GM21528 (cell line): ENCODE measurements at regions not wholly inside any gene's neighbourhood (a gene's known extent, or its start where the extent isn't known, plus 50 kb on each side); places are given as distances from the start of the nearest gene placed in this dataset.

Experiments
- ATAC-seq: cut with Tn5 transposase; IDR thresholded peaks from one replicate; pipeline ENCODE4 v1.9.1; 2021; ENCODE audit warnings: mild to moderate bottlenecking, moderate library complexity; ENCODE audit not compliant: unreplicated experiment, low FRiP score

GRCh38 chr1:72885017-72885416 is 602.7 kb upstream of the NEGR1 start:
- no peak for ATAC-seq

- ATAC-seq = no peak
Observed at GRCh38 chr1:72869873-72870272, 587.5 kb upstream of the NEGR1 start.

- ATAC-seq = no peak
Observed at GRCh38 chr1:72869441-72869840, 587.1 kb upstream of the NEGR1 start.

DNA sequence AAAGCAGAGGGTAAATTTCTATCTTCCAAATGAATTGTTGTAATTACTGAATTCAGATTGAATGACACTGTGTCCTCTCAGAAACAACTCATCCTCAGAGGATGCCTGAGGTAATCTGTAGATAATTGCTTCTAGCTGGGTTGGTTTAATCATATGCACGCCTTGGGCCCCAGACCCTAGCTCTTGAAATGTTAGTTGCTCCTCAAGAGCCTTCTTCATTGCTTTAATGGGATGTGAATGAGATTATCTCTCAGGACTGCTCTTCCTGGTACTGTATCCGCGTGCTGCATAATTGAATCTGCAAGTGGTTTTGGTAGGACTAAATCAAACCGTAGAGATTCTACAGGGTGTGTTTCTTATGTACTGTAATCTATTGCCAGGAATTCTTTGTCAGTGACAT is 569.3 kb upstream of the NEGR1 start:
- no peak for ATAC-seq

GRCh38 chr1:72848997-72849396 is 566.7 kb upstream of the NEGR1 start:
- no peak for ATAC-seq

GRCh38 chr1:72847651-72848050 is 565.3 kb upstream of the NEGR1 start:
- ATAC-seq = no peak

DNA sequence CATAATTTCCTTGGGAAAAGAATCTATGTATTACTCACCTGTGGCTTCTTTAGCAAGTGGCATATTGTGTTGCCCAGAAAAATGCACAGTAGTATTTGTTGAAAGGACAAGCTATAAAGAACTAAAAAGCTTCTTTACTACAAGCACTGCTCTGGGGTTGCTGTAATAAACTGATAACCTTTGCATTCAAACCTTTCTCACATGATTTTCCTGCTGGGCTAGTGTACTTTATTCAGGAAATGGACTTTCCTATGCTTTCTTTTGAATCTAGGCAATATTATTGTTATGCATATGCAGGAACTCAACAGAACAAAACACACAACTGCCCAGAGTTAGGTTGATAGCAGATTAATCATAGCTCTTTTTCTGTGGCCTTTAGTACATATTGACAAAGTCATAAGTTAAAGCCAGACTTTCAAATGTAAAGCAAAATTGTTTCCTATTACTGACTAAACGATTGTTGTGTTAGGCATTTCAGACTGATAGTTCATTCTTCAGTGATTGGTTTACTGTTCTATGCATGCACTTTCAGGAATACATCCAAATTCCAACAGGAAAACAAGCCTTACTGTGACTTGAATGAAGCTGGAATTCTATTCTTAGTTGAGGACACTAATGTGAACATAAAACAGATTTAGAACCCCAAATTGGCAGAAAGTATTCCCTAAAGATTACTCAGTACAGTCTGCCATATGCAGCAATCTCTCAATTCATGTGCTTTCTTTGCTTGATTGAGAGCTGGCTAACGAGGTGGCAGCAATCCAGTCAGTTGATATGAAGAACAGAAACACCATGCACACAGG is 564.3 kb upstream of the NEGR1 start:
- no peak for ATAC-seq

- no peak for ATAC-seq
Observed at GRCh38 chr1:72845981-72846380, 563.6 kb upstream of the NEGR1 start.

DNA sequence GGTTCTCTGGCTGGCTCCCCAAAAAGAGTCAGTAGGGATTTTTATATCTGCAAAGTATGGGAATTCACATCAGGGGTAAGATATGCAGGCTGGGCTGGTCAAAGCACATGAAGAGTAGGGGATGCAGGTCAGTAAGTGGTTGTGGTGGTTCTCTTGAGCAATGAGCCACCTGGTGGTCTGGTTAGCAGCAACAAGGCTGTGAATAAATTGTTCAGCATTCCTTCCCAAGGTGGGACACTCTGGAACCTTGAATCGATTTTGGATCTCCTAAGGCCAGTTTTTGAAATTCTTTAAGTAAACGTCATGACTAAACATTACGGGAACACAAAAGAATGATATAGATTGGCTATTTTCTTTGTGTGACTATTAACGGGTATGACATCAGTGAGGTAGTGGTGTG is 563.0 kb upstream of the NEGR1 start:
- ATAC-seq = no peak

GRCh38 chr1:72837781-72838180 is 555.4 kb upstream of the NEGR1 start:
- no peak for ATAC-seq

DNA sequence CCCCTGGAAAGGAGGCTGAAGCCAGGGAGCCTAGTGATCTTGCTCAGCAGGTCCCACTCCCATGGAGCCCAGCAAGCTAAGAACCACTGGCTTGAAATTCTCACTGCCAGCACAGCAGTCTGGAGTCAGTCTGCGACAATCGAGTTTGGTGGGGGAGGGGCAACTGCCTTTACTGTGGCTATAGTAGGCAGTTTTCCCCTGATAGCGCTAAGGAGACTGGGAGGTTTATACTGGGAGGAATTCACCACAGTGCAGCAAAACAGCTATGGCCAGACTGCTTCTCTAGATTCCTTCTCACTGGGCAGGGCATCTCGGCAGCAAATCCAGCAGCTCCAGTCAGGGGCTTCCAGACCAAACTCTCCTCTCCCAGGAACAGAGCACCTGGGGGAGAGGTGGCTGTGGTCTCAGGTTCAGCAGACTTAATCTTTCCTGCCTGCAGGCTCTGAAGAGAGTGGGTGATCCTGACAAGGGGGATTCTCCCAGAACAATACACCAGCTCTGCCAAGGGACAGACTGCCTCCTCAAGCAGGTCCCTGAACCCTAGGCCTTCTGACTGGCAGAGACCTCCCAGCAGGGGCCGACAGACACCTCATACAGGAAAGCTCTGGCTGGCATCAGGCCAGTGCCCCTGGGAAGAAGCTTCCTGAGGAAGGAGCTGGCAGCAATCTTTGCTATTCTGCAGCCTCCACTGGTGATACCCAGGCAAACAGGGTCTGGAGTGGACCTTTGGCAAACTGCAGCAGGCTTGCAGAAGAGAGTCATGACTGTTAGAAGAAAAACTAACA is 548.5 kb upstream of the NEGR1 start:
- no peak for ATAC-seq

DNA sequence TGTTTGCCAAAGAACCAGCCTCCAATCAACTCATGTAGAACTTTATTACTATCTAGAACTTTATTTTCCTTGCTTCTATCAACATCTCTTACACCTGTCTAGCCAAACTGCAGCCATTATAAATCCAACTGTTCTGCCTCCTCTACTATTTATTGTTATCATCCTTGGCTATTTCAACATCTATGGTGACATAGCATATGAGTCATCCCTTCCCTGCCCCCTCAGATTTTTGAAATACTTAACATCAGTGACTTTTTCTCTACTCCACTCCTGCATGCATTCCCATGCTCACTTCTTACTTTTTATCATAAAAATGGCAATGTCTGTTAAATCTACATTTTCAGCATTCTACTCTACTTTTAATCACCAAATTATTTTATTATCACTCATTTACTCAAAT is 544.9 kb upstream of the NEGR1 start:
- ATAC-seq = no peak

DNA sequence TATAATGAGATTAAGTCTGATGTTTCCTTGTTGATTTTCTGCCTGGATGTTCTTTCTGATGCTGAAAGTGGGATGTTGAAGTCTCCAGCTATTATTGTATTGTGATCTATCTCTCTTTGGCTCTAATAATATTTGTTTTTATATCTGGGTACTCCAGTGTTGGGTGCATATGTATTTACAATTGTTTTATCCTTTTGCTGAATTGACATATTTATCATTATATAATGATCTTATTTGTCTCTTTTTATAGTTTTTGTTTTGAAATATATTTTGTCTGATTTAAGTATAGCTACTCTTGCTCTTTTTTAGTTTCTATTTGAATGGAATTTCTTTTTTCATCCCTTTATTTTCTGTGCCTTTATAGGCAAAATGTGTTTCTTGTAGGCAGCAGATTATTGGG is 522.2 kb upstream of the NEGR1 start:
- ATAC-seq = no peak

DNA sequence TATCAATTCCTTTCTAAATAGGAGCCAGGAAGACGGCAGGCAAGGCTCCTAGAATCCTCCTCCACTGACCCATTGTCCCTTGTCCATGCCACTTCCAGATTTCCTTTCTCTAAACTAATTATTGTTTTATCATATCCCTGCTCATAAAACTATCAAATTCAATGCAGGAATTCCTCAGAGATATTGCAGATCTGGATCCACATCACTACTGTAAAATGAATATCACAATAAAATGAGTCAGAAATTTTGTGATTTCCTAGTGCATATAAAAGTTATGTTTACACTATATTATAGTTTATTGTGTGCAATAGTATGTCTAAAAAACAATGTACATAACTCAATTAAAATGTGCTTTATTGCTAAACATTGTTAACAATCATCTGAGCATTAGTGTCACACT is 498.7 kb upstream of the NEGR1 start:
- no peak for ATAC-seq

DNA sequence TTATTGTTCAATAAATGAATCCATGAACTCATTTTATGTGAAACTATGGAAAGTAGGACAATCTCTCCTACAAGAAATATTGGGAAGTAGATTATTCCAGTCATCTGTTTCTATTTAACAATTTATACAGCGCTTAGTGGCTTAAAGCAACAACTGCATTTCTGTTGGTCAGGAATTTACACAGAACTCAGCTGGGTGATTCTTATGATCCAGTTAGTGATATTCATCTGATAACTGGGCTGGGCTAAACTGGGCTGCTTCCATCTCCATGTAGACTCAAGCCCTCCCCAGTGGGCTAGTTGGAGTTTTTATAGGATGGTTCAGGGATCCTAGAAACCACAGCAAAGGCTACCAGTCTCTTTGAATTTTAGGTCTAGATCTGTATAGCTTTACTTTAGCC is 497.9 kb upstream of the NEGR1 start:
- no peak for ATAC-seq

GRCh38 chr1:72777918-72778317 is 495.6 kb upstream of the NEGR1 start:
- no peak for ATAC-seq

GRCh38 chr1:72763481-72763880 is 481.1 kb upstream of the NEGR1 start:
- ATAC-seq = no peak

- ATAC-seq = no peak
Observed at GRCh38 chr1:72759486-72759885, 477.1 kb upstream of the NEGR1 start.

DNA sequence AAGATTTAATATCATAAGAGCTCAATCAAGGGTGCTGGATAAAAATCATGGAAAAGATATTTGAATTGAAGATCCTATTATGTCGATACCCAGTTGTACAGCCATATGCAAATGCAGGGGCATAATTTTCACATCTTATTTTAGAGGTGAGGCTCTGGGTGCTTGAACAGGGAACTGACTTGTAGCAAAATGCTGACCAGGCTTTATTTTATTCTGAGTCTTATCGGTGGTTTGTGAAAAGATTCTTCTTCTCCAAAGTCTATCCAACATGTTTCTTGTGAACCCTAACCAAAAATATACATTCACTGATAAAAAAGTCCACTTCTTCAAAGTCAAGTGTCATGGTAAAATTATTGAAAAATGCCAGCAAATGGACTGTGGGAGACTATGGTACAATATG is 475.5 kb upstream of the NEGR1 start:
- ATAC-seq = no peak

DNA sequence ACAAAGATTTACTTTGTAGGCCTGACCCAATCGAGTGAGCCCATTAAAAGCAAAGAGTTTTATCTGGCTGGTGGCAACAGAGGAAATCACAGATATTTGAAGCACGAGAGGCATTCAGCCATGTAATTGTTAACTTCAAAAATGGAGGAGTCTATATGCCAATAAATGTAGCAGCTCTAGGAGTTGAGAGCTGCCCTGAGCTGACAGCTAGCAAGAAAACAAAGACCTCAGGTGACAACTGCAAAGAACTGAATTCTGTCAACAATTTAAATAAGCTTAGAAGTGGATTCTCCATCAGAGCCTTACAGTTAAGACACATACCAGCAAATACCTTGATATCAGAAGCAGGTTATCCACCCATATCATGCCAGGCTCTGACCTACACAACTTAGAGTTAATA is 463.1 kb upstream of the NEGR1 start:
- ATAC-seq = no peak

- ATAC-seq = no peak
Observed at GRCh38 chr1:72734415-72734814, 452.1 kb upstream of the NEGR1 start.
